Activated T-cell treated with anti-CD3 and anti-CD28 coated beads, Interleukin-2, amount 50 U/mL, for 72 hours (primary cell): ENCODE measurements at regions not wholly inside any gene's neighbourhood (a gene's known extent, or its start where the extent isn't known, plus 50 kb on each side); places are given as distances from the start of the nearest gene placed in this dataset.

Experiments used
- ATAC-seq, 2 donors: fragments of 150-1000 bp; cut with Tn5 transposase; replicated peaks in 1 of 2; 2 replicates each; pipeline ENCODE4 v1.10.0; 2021; ENCODE audit warnings: moderate library complexity in 2 of 2, mild to moderate bottlenecking in 1 of 2
- DNase-seq, 2 donors: peaks; one replicate each; pipeline ENCODE4 v3.0.0; 2021 to 2022; ENCODE audit warnings: mixed read lengths in 1 of 2
- H3K27ac Mint-ChIP-seq: one replicate; pipeline ENCODE4 v1.8.0; 2022; ENCODE audit warnings: mild to moderate bottlenecking, moderate library complexity, mixed read lengths
- H3K27me3 Mint-ChIP-seq: one replicate; pipeline ENCODE4 v1.8.0; 2022; ENCODE audit warnings: low read depth, mixed read lengths
- H3K36me3 Mint-ChIP-seq, 2 donors: one replicate each; pipeline ENCODE4 v1.8.0; 2022; ENCODE audit warnings: mixed read lengths in 2 of 2, mild to moderate bottlenecking in 1 of 2; ENCODE audit not compliant: insufficient read depth in 2 of 2
- H3K4me1 Mint-ChIP-seq: one replicate; pipeline ENCODE4 v1.8.0; 2022; ENCODE audit warnings: low read depth, mixed read lengths
- H3K4me3 Mint-ChIP-seq, 2 donors: one replicate each; pipeline ENCODE4 v1.8.0; 2022; ENCODE audit warnings: mild to moderate bottlenecking in 2 of 2, mixed read lengths in 2 of 2, moderate library complexity in 2 of 2
- H3K9me3 Mint-ChIP-seq, 2 donors: one replicate each; pipeline ENCODE4 v1.8.0; 2022; ENCODE audit warnings: mixed read lengths in 2 of 2

- no peak overlapping the region for H3K4me3 Mint-ChIP-seq
- no peak for ATAC-seq
These were observed 330.9 kb downstream of the CHRM3 start for GRCh38 chr1:239717097-239717917.

DNA sequence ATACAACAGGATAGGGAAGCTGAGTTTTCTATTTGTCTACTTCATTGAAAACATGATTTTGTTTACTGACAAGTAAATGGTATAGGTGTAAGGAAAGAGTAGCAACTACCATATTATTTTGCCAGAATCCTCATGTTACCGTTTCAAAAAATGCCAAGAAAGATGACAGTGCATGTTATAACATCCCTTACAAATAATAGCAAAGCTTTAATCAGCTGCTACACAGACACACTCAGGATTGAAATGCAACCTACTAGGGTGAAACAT, 331.5 kb downstream of the CHRM3 start:
- no peak for ATAC-seq
- Mint-ChIP-seq H3K27me3 (no peaks in the 10 kb centered on the region), H3K4me3 (no peak overlapping the region), H3K36me3 (peaks cover 12 to 13% of the 10 kb centered on the region in 2 donors), H3K4me1 (peaks cover 25% of the 10 kb centered on the region), H3K27ac (no peak overlapping the region), H3K9me3 (no peaks in the 10 kb centered on the region)
- DNase-seq: no peak

More at GRCh38 chr1:239717097-239717917, 330.9 kb downstream of the CHRM3 start:
- Mint-ChIP-seq H3K4me1 (peaks cover 19% of the 10 kb centered on the region), H3K27ac (no peak overlapping the region), H3K9me3 (no peaks in the 10 kb centered on the region), H3K27me3 (no peaks in the 10 kb centered on the region), H3K36me3 (peaks cover 13% of the 10 kb centered on the region in 2 donors)
- peak in 1 of 2 donors; percentile 2 for DNase-seq

DNA sequence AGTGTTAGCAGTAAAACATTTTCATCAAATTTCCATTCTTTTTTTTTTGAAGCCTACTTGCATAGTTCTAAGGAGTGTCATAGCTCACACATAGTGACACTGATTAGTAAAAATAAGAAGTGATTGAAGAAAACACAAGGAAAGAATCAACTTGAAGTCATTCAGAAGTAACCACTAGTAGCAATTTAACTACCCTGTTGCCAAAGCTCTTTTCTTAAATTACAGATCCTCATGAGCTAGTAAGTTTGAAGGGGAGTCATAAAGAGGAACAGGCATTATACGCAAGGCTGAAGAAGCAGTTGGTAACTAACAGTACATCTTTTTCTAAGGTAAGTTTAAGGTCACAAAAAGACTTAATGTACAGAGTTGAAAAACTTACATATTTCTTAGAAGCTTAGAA, 332.2 kb downstream of the CHRM3 start:
- Mint-ChIP-seq H3K27me3 (no peaks in the 10 kb centered on the region), H3K27ac (no peak overlapping the region), H3K36me3 (peaks cover 10 to 13% of the 10 kb centered on the region in 2 donors), H3K4me3 (no peak overlapping the region), H3K9me3 (no peaks in the 10 kb centered on the region), H3K4me1 (peaks cover 26% of the 10 kb centered on the region)
- no peak for DNase-seq
- peak; percentile 41 to 51 for ATAC-seq

DNA sequence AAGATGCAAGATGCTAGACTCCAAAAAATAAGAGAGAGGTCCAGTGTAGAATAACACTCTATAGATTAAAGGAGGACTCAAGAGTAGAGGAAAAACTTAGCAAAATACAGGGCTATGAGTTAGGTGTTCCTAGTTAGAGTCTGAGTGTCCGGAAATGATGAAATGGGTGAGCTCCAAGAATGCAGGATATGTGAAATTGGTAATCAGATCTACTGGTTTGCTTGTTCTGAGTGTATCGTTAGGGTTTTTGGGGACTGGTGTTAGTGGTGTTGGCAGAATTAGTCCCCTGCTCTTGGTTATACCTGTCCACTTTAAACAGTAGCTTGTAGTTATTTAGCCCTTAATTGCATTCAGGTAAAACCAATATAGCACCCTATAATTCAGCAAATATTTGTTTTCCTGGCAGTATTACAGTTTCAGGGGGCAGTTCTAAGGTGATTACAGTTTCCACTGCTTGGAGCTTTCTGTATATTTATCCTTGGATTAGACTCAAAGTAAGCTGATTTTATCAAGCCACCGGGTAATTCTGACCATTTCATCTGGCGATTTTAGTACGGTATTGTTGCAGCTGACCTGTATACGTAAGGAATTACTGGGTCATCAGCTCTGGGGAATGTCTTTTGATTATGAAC, 332.7 kb downstream of the CHRM3 start:
- Mint-ChIP-seq H3K4me1 (peaks cover 29% of the 10 kb centered on the region), H3K27ac (no peak overlapping the region), H3K4me3 (no peak overlapping the region), H3K9me3 (no peaks in the 10 kb centered on the region), H3K27me3 (no peaks in the 10 kb centered on the region), H3K36me3 (peaks cover 7 to 13% of the 10 kb centered on the region in 2 donors)
- DNase-seq (peak; percentile 41 to 46), ATAC-seq (peak; percentile 77 to 80)

DNA sequence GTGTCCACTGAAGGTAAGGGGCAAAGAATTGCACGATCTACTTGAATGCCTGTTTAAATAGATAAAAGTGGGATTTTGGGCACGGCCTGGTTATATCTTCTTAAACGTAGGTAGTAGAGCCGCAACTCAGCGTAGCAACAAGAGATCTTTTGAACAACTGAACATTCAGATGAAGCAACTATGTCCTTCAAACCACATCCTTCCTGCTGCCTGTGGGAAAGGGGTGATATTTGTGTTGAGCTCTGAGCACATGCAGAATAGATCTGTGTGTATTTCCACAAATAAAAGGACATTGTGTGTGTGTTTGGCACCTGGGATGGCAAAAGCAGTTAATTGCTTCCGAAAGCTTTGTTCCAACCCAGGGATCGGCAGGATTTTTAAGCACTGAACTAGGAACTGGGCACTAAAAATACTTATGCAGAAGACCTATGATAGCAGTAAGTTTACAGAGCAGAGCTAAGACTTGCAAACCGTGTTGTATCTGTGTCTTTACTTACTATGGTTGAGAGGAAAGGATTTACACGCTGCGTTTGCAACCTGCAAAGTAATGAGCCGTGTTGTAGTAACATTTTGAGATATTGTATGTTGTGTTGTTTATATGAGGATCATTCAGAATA, 333.4 kb downstream of the CHRM3 start:
- no peak overlapping the region for H3K27ac Mint-ChIP-seq
- H3K36me3 Mint-ChIP-seq: peaks cover 7 to 13% of the 10 kb centered on the region in 2 donors
- DNase-seq: peak; percentile 58
- H3K4me3 Mint-ChIP-seq: no peak overlapping the region
- H3K4me1 Mint-ChIP-seq: peaks cover 35% of the 10 kb centered on the region
- ATAC-seq: peak; percentile 61 to 65
- H3K27me3 Mint-ChIP-seq: no peaks in the 10 kb centered on the region
- no peaks in the 10 kb centered on the region for H3K9me3 Mint-ChIP-seq

GRCh38 chr1:239722035-239722434, 335.7 kb downstream of the CHRM3 start:
- Mint-ChIP-seq H3K27ac (peak overlapping the region; percentile 85), H3K4me3 (no peak overlapping the region), H3K4me1 (peaks cover 39% of the 10 kb centered on the region), H3K9me3 (no peaks in the 10 kb centered on the region), H3K36me3 (peaks cover 7 to 12% of the 10 kb centered on the region in 2 donors), H3K27me3 (no peaks in the 10 kb centered on the region)
- DNase-seq (peak in 1 of 2 donors; percentile 27), ATAC-seq (peak; percentile 33 to 38)

DNA sequence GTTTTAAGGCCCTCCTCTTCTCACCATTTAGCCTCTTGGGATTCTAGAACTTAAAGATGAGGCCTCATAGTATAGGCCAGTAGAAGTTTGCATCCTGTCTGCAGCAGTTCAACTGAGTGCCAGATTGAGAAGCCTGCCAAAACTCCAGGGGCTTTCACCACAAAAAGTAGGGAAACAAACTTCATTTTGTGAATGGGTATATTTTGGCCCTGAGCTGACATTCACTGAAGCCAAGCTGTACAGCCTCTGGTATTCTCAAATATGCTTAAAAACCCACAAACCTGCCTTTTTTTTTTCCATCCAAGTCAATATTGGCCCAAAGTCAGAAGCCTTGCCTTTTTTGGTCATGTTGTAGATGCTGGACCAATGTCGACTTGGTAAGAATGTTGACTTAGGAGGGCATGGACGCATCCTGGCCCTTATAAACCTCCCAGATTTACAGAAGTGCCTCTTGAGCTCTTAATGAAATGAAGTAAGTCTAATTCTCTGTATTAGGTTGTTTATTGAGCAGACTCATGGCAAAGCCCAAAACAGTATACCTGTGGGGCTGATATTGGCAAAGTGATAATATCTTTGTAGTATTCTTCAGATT, 337.5 kb downstream of the CHRM3 start:
- DNase-seq (no peak), ATAC-seq (no peak)
- Mint-ChIP-seq H3K27me3 (no peaks in the 10 kb centered on the region), H3K4me3 (peak overlapping the region in 1 of 2 donors; percentile 43), H3K27ac (no peak overlapping the region), H3K4me1 (peaks cover 39% of the 10 kb centered on the region), H3K9me3 (no peaks in the 10 kb centered on the region), H3K36me3 (peaks cover 0 to 3% of the 10 kb centered on the region in 2 donors)

- Mint-ChIP-seq H3K27ac (no peak overlapping the region), H3K4me3 (no peak overlapping the region), H3K27me3 (no peaks in the 10 kb centered on the region), H3K4me1 (peaks cover 39% of the 10 kb centered on the region), H3K9me3 (no peaks in the 10 kb centered on the region), H3K36me3 (no peaks in the 10 kb centered on the region)
- no peak for ATAC-seq
- no peak for DNase-seq
These were observed 339.0 kb downstream of the CHRM3 start for GRCh38 chr1:239725371-239725770.

- DNase-seq (no peak), ATAC-seq (no peak)
- Mint-ChIP-seq H3K9me3 (no peaks in the 10 kb centered on the region), H3K4me1 (peaks cover 33% of the 10 kb centered on the region), H3K36me3 (no peaks in the 10 kb centered on the region), H3K4me3 (no peak overlapping the region), H3K27ac (no peak overlapping the region), H3K27me3 (no peaks in the 10 kb centered on the region)
These were observed 339.6 kb downstream of the CHRM3 start for GRCh38 chr1:239725933-239726332.

- Mint-ChIP-seq H3K4me1 (peaks cover 7% of the 10 kb centered on the region), H3K4me3 (no peak overlapping the region), H3K27me3 (no peaks in the 10 kb centered on the region), H3K36me3 (no peaks in the 10 kb centered on the region), H3K27ac (no peak overlapping the region), H3K9me3 (no peaks in the 10 kb centered on the region)
- DNase-seq (no peak), ATAC-seq (no peak)
These were observed 344.0 kb downstream of the CHRM3 start for GRCh38 chr1:239730378-239730777.

- DNase-seq: no peak
- H3K27ac Mint-ChIP-seq: no peak overlapping the region
- no peaks in the 10 kb centered on the region for H3K9me3 Mint-ChIP-seq
- ATAC-seq: peak; percentile 11 to 25
- H3K27me3 Mint-ChIP-seq: no peaks in the 10 kb centered on the region
- H3K36me3 Mint-ChIP-seq: no peaks in the 10 kb centered on the region
- peaks cover 8% of the 10 kb centered on the region for H3K4me1 Mint-ChIP-seq
- no peak overlapping the region for H3K4me3 Mint-ChIP-seq
These were observed 344.8 kb downstream of the CHRM3 start for GRCh38 chr1:239731082-239731748.

DNA sequence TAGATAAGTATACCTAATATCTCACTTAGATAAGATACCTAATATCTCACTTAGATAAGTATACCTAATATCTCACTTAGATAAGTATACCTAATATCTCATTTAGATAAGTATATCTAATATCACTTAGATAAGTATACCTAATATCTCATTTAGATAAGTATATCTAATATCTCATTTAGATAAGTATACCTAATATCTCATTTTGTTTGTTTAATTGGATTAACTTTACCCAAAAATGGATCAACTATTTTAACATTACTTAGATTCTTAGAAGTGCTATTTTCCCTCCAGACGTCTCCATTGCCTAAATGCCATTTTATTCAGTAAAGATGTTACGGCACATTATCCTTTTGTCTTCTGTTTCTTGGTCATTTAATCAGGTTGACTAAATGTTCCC, 346.4 kb downstream of the CHRM3 start:
- ATAC-seq: no peak
- no peak overlapping the region for H3K4me3 Mint-ChIP-seq
- H3K27ac Mint-ChIP-seq: no peak overlapping the region
- no peak for DNase-seq
- H3K4me1 Mint-ChIP-seq: peaks cover 8% of the 10 kb centered on the region
- H3K27me3 Mint-ChIP-seq: no peaks in the 10 kb centered on the region
- no peaks in the 10 kb centered on the region for H3K9me3 Mint-ChIP-seq
- no peaks in the 10 kb centered on the region for H3K36me3 Mint-ChIP-seq

GRCh38 chr1:239733995-239734394, 347.6 kb downstream of the CHRM3 start:
- Mint-ChIP-seq H3K27ac (no peak overlapping the region), H3K4me1 (peaks cover 8% of the 10 kb centered on the region), H3K9me3 (no peaks in the 10 kb centered on the region), H3K27me3 (no peaks in the 10 kb centered on the region), H3K4me3 (no peak overlapping the region), H3K36me3 (no peaks in the 10 kb centered on the region)
- DNase-seq (no peak), ATAC-seq (no peak)
